T1000 (cell line): ENCODE measurements at regions not wholly inside any gene's neighbourhood (a gene's known extent, or its start where the extent isn't known, plus 50 kb on each side); places are given as distances from the start of the nearest gene placed in this dataset.

Experiments
- DNase-seq: peaks from one replicate; lab custom pipeline; 2025; ENCODE audit warnings: mixed read lengths; lab: John Stamatoyannopoulos, UW

GRCh38 chr5:74028976-74029375 lies 403.0 kb downstream of the ARHGEF28 start:
- no peak for DNase-seq

- no peak for DNase-seq
Measured at GRCh38 chr5:74028406-74028805, 402.4 kb downstream of the ARHGEF28 start.

- DNase-seq, result no peak
Measured at GRCh38 chr5:74027732-74028338, 401.8 kb downstream of the ARHGEF28 start.

GRCh38 chr5:74026310-74026709 lies 400.3 kb downstream of the ARHGEF28 start:
- no peak for DNase-seq

GRCh38 chr5:74021126-74021525 lies 395.1 kb downstream of the ARHGEF28 start:
- DNase-seq, result no peak

GRCh38 chr5:74020503-74020902 lies 394.5 kb downstream of the ARHGEF28 start:
- DNase-seq, result no peak

GRCh38 chr5:74019923-74020322 lies 393.9 kb downstream of the ARHGEF28 start:
- DNase-seq, result no peak

- peak; percentile 59 for DNase-seq
Measured at GRCh38 chr5:74017786-74018211, 391.8 kb downstream of the ARHGEF28 start.

- DNase-seq, result no peak
Measured at GRCh38 chr5:74017112-74017511, 391.1 kb downstream of the ARHGEF28 start.

- no peak for DNase-seq
Measured at GRCh38 chr5:74016373-74016772, 390.4 kb downstream of the ARHGEF28 start.

- no peak for DNase-seq
Measured at GRCh38 chr5:74015716-74016115, 389.7 kb downstream of the ARHGEF28 start.

- no peak for DNase-seq
Measured at GRCh38 chr5:74013222-74013621, 387.2 kb downstream of the ARHGEF28 start.

GRCh38 chr5:74009502-74009901 lies 383.5 kb downstream of the ARHGEF28 start:
- no peak for DNase-seq

- no peak for DNase-seq
Measured at GRCh38 chr5:74007193-74007592, 381.2 kb downstream of the ARHGEF28 start.

- no peak for DNase-seq
Measured at GRCh38 chr5:73999297-73999696, 373.3 kb downstream of the ARHGEF28 start.

GRCh38 chr5:73998489-73998888 lies 372.5 kb downstream of the ARHGEF28 start:
- no peak for DNase-seq

- DNase-seq, result no peak
Measured at GRCh38 chr5:73997960-73998359, 372.0 kb downstream of the ARHGEF28 start.

- no peak for DNase-seq
Measured at GRCh38 chr5:73996151-73996755, 370.3 kb downstream of the ARHGEF28 start.

GRCh38 chr5:73994963-73995362 lies 369.0 kb downstream of the ARHGEF28 start:
- DNase-seq, result no peak
